Eye (tissue), 1 donor: ENCODE measurements at regions not wholly inside any gene's neighbourhood (a gene's known extent, or its start where the extent isn't known, plus 50 kb on each side); places are given as distances from the start of the nearest gene placed in this dataset.
A peak's percentile ranks its signal among the peaks of the same experiment; 100 is the strongest.
"Not testable (repeated sequence)": the region's sequence is repeated elsewhere in the genome, so short reads cannot be mapped to it uniquely, and the experiment has no call there.

ENCODE experiments used
- DNase-seq: peaks from one replicate; pipeline ENCODE4 v3.0.0-alpha.2; 2015

GRCh38 chr1:29555043-29555620 is 318.8 kb downstream of the PTPRU start:
- DNase-seq, result no peak

GRCh38 chr1:29554208-29554778 is 318.0 kb downstream of the PTPRU start:
- no peak for DNase-seq

- no peak for DNase-seq
These were observed 315.0 kb downstream of the PTPRU start for GRCh38 chr1:29551123-29551936.

- DNase-seq, result no peak
These were observed 314.0 kb downstream of the PTPRU start for GRCh38 chr1:29550119-29550841.

- DNase-seq, result not testable (repeated sequence)
These were observed 313.4 kb downstream of the PTPRU start for GRCh38 chr1:29549728-29550118.

- DNase-seq, result no peak
These were observed 312.7 kb downstream of the PTPRU start for GRCh38 chr1:29549001-29549400.

GRCh38 chr1:29548091-29548490 is 311.8 kb downstream of the PTPRU start:
- no peak for DNase-seq

- no peak for DNase-seq
These were observed 311.0 kb downstream of the PTPRU start for GRCh38 chr1:29547300-29547699.

GRCh38 chr1:29546496-29546895 is 310.2 kb downstream of the PTPRU start:
- no peak for DNase-seq

- DNase-seq, result no peak
These were observed 308.1 kb downstream of the PTPRU start for GRCh38 chr1:29544406-29544805.

GRCh38 chr1:29543586-29543985 is 307.3 kb downstream of the PTPRU start:
- DNase-seq, result no peak

GRCh38 chr1:29542548-29542947 is 306.2 kb downstream of the PTPRU start:
- DNase-seq, result no peak

GRCh38 chr1:29541631-29542030 is 305.3 kb downstream of the PTPRU start:
- DNase-seq, result no peak

- no peak for DNase-seq
These were observed 304.6 kb downstream of the PTPRU start for GRCh38 chr1:29540801-29541357.

GRCh38 chr1:29539971-29540370 is 303.6 kb downstream of the PTPRU start:
- no peak for DNase-seq

- DNase-seq, result no peak
These were observed 302.3 kb downstream of the PTPRU start for GRCh38 chr1:29538586-29538985.

- no peak for DNase-seq
These were observed 296.4 kb downstream of the PTPRU start for GRCh38 chr1:29532751-29533150.

GRCh38 chr1:29532285-29532684 is 296.0 kb downstream of the PTPRU start:
- no peak for DNase-seq

- no peak for DNase-seq
These were observed 295.3 kb downstream of the PTPRU start for GRCh38 chr1:29531596-29531995.

- no peak for DNase-seq
These were observed 293.5 kb downstream of the PTPRU start for GRCh38 chr1:29529677-29530278.

GRCh38 chr1:29527314-29528004 is 291.1 kb downstream of the PTPRU start:
- DNase-seq, result peak; percentile 19

GRCh38 chr1:29525941-29526340 is 289.6 kb downstream of the PTPRU start:
- no peak for DNase-seq
